GM18502 (cell line): ENCODE measurements at regions not wholly inside any gene's neighbourhood (a gene's known extent, or its start where the extent isn't known, plus 50 kb on each side); places are given as distances from the start of the nearest gene placed in this dataset.
"Not testable (repeated sequence)": the region's sequence is repeated elsewhere in the genome, so short reads cannot be mapped to it uniquely, and the experiment has no call there.

Experiments used
- ATAC-seq: cut with Tn5 transposase; IDR thresholded peaks from one replicate; pipeline ENCODE4 v1.9.1; 2021; ENCODE audit warnings: mild to moderate bottlenecking; ENCODE audit not compliant: unreplicated experiment, poor library complexity

DNA sequence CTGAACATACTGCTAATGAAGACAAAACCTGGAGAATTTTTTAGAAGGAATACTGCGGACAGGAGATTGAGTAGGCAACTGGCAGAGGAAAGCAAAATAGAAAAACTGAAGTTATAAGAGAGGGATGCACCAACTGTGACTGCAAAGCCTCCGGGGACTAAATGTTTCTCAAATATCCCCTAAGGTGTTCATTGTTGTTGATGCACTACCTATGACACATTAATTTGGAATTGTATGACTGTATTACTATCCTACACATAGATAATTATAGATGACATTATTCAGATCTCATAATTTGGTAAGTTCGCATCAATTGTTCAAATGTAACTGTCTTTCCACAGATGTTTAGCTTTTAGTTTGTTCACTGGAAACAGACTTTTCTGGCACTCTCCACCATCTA lies 341.1 kb downstream of the MMUT start:
- no peak for ATAC-seq

- no peak for ATAC-seq
These were observed 344.6 kb downstream of the MMUT start for GRCh38 chr6:49118478-49118877.

DNA sequence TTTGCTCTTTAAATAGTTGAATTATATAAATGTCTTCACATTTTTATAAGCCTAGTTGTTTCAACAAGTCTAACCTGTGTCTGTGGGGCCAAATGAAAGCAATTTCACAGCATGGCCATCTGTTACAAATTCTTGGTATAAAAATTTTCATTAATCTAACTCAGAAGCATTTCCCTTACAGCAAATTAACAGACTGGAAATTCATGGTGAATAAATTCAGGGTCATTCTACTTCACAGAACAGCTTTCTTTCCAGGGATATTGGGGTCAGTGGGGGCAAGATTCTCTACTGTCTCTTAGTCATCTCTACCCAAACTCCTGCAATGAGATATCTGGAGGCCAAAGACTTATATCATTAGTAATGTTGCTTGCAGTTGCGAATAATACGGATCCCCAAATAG lies 352.1 kb downstream of the MMUT start:
- ATAC-seq = no peak

GRCh38 chr6:49097664-49098063 lies 365.4 kb downstream of the MMUT start:
- ATAC-seq = not testable (repeated sequence)

DNA sequence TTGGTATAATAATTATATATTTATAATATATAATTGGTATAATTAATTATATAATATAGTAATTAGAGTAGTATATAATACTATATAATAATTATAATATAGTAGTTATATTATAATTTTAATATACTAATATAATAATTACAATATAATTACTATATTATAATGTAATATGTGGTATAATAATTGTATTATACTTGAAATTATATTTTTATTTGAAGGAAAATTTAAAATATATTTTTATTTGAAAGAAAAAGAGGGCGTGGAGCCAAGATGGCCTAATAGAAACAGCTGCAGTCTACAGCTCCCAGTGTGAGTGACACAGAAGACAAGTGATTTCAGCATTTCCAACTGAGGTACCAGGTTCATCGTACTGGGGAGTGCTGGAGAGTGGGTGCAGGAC lies 365.9 kb downstream of the MMUT start:
- ATAC-seq = no peak

- no peak for ATAC-seq
These were observed 374.4 kb downstream of the MMUT start for GRCh38 chr6:49088631-49089030.

DNA sequence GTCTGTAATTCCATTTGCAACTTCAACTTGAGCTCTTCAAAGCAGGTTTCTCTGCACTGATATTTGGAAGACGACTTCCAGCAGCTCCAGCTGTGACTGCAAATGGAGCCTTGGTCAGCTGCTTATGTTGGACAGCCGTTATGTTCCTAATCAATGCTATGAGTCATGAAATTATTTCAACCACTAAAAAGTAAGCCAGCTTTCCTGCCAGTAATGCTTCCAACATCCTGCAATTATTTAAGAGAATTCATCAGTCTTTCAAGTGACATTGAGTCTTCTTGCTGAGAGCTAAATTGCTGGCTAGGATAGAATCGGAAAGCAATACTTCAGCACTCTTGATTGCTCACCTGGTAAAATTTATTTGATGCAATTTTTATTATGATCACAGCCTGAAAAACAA lies 375.7 kb downstream of the MMUT start:
- ATAC-seq = no peak

DNA sequence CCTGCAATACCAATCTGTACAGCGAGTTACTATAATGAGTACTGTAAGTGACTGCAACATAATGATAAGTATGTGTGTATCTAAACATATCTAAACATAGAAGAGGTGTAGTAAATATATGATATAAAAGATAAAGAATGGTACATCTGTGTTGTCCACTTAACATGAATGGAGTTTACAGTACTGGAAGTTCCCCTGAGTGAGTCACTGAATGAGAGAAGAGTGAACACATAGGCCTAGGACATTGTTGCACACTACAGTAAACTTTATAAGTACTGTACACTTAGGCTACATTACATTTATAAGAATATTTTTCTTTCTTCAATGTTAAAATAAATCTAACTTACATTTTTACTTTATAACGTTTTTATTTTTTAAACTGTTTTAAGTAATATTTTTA lies 380.4 kb downstream of the MMUT start:
- ATAC-seq = no peak

DNA sequence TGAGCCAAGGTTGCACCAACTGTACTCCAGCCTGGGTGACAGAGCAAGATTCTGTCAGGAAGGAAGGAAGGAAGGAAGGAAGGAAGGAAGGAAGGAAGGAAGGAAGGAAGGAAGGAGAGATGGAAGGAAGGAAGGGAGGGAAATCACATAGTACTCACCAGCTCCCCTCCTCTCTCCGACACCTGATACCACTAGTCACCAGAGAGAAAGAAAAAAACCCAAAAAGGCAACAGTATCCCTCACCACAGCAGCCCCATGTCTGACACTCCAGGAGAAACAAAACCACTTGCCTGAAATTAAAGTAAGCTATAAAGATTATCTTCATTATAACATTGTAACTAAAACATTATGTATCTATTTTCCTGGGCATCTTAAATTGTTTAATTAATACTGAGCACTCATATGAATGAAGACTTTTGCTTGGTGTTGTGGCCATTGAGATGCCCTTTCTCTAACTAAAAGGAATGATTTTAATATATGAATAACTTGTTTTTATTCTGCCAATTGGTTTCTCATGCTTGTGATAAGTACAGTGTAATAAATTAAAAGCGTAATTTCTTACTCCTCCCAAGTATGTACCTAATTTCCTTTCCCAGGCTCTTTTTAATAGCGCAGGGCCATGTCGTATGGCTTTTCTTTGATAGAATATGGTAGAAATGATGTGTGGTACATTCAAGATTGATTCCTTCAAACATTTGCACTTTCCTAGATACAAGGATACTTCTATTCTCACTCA lies 390.0 kb downstream of the MMUT start:
- ATAC-seq = no peak

- ATAC-seq = no peak
These were observed 390.9 kb downstream of the MMUT start for GRCh38 chr6:49072146-49072545.

- no peak for ATAC-seq
These were observed 392.6 kb downstream of the MMUT start for GRCh38 chr6:49070411-49070810.

DNA sequence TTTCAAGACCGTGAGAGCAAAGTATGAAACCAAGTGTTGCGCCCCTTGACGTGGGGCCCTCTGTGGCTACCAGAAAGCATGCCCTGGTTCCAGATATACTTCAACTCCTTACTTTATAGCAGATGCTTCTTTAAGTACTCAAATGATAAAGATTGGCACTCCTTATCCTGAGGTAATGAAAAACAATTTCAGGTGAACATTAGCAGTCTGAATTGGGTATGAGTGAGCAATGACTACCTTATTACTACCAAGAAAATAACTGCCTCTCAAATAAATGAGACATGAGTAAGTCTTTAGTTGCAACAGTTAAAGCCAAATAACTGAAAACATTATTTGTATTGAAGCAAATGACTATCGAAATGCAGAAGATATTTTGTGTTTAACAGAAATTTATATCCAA lies 408.7 kb downstream of the MMUT start:
- ATAC-seq = no peak

- ATAC-seq = no peak
These were observed 410.2 kb downstream of the MMUT start for GRCh38 chr6:49052901-49053300.

- ATAC-seq = no peak
These were observed 411.8 kb downstream of the MMUT start for GRCh38 chr6:49051281-49051680.

- no peak for ATAC-seq
These were observed 412.5 kb downstream of the MMUT start for GRCh38 chr6:49050584-49050983.

GRCh38 chr6:49038294-49038822 lies 424.7 kb downstream of the MMUT start:
- no peak for ATAC-seq

DNA sequence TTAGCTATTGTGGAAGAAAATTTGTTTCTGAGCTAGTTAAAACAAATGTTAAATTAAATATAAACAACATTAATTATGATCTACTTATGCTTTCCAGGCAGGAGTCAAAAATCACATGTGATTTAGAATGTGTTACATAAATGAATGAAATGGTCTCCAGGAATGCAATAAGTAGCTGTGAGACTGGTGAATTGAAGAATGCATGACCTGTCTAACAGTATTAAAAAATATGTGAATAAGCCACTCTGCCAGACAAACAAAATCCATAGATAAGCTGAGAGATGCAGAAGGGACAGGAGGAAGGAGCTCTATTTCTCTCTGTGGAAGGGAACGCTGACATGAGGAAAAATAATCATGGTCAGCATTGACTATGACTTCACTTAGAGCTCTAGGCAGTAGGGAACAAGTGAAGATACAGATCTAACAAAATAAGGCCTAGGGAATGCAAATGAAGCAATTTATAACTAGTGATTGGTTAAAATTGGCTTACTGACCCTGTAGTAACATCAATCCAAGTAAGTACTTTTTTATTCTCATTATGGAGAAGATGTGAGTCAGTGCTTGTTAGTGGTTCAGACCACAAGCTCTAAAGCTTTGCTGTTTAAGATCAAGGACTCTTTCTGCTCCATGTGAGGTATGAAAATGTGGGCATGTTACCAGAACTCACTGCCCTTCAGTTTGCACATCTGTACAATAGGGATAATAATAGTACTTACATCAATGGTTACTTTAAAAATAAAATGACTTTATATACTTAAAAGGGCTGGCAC lies 432.6 kb downstream of the MMUT start:
- no peak for ATAC-seq

- ATAC-seq = no peak
These were observed 435.4 kb downstream of the MMUT start for GRCh38 chr6:49027644-49028043.

GRCh38 chr6:49025273-49026240 lies 437.5 kb downstream of the MMUT start:
- ATAC-seq = no peak

- ATAC-seq = no peak
These were observed 458.3 kb downstream of the MMUT start for GRCh38 chr6:49004801-49005200.

DNA sequence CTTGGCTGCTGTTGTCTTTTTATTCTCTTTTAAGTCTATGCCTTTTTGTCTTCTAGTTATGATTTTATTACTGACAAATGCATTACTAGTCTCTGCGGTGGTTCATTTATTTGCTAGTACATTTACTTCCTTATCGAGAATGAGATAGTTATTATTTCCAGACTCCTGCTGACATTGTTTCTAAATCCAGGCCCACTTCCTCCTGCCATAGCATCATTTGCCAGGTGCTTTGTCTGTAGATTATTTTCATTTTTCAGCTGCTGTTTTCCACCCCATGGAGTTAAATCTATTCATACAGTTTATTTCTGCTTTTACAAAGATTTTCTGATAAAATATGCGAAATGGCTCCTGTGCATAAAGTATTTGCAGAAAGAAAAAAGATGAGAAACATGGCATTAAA lies 459.7 kb downstream of the MMUT start:
- no peak for ATAC-seq
